Activated CD8-positive, alpha-beta memory T cell treated with anti-CD3 and anti-CD28 coated beads, Interleukin-2, amount 50 U/mL, for 48 hours (primary cell): ENCODE measurements at regions not wholly inside any gene's neighbourhood (a gene's known extent, or its start where the extent isn't known, plus 50 kb on each side); places are given as distances from the start of the nearest gene placed in this dataset.

ENCODE experiments used
- DNase-seq: peaks from one replicate; pipeline ENCODE4 v3.0.0-alpha.2; 2020

DNA sequence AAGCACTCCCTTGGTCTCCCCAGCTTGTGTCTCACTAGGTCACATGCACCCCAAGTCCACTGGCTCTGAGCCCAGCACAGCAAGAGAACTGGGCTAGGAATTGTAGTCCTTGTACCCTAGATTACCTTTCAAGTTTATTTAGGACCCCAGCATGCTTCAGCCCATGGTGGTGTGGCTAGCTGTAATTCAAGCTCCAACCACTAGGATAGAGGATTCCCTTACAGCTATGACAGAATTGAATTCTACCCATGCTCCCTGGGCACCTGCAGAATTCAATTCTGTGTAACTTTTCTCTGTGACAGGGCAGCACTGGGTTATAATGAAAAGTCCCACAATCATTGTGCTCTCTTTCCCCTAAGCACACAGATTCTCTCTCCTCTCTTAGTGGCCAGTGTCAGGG is 253.8 kb upstream of the DMD start:
- DNase-seq: no peak

DNA sequence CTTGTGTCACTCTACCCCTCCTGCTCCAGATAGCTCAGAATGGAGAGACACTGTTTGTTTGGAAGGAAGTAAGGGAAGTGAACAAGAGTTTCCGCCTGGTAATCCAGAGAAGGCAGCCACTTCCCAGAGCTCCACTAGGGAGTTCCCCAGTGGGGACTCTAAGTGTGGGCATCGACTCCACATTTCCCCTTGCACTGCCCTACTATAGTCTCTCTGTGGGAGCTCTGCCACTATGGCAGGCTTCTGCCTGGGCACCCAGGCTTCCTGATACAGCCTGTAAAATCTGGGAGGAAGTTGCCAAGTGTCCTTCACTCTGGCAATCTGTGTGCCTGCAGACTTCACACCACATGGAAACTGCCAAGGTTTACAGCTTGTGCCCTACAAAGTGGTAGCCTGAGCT is 245.8 kb upstream of the DMD start:
- no peak for DNase-seq

GRCh38 chrX:33447285-33447684 is 235.9 kb upstream of the DMD start:
- no peak for DNase-seq

DNA sequence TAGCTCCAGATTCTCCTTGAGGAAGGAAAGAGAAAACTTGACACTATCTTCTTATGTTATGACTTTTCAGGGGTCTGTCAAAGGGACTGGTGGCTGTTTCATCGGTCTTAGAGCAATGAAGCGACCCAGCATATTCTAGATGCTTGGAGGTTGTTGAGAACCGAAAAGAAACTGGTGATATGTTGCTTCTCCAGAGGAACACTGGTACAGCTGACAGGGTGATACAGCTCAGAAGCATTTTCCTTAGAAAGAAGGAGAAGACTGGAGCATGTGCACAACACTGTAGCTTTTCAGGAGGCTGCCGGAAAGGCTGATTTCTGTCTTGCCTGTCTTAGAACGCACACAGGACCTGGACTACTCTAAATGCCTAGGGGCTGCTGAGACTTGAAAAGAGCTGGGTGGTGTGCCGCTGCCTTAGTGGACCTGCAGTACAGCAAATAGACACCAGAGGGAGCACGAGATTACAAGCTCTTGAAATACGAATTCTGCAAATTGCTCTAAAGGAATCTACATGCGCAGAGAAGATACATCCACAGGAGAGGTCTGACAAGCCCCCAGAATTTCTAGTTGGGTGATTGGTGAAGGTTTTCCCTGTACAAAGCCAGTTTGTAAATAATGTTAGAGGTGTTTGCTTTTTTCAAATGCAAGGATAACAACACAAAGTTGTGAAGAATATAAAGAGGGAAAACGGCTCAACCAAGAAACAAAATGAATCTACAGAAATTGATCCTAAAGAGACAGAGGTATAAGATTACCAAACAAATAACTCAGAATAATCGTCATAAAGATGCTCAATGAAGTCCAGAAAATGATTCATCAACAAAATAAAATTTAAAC is 223.1 kb upstream of the DMD start:
- DNase-seq: peak; percentile 61

DNA sequence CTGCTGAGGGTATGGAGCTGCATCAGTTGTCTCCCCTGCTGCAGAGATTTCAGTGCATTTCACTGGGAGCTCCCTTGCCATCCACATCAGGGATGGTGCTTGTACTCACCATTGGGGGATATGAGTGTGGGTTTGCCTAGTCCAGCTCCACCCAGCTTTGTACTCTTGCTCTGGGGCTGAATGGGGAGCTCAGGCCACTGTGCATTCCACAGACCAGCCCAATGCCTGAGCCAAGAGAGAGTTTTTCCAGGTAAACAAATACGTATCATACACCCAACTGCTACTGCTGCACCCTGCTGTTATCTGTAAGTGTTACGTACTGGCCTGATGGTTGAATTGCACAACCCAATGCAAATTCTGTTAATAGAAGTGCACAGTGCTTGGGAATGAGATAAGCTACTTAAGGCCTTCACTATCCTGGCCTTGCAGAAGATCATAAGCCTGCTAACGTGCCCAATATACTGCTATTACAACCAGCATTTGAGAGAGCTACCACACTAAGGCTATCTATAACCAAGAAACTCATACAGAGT is 205.0 kb upstream of the DMD start:
- DNase-seq: no peak

DNA sequence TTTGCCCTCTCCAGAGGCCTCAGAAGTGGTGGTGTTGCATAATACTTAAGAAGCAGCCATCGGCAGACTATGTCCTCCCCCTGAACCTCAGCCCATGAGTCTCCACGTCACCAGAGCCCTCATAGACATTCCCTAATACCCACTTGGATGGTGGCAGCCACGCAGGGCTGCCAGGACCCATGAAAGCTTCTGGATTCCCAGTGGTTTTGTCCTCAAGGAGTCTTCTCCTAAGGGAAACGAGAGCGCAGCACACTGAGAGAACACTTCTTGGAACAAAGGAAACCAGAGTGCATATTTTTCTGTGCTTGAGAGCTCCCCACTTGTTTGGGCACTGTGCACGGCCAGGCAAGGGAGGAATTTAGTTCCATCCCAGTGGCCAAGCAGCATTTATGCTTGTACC is 204.1 kb upstream of the DMD start:
- DNase-seq: no peak

- no peak for DNase-seq
Observed at GRCh38 chrX:33385546-33385945, 174.2 kb upstream of the DMD start.

- no peak for DNase-seq
Observed at GRCh38 chrX:33379839-33380238, 168.5 kb upstream of the DMD start.

DNA sequence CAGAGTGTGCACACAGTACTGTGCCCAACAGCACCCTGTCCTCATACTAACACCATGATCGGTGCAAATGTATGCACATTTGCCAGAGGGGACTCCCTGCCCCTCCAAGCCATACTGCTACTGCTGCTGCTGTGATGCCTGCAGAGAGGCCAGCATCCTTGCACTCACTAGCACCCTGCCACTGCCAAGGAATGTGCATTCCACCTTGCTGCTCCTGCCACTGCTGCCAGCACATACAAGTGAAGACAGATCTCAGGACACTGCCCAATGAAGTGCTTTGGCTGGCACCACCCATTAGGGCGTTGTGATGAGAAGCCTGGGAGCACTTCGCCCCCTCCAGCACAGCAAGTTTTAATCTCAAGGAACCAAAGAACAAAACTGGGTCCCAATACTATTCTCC is 146.3 kb upstream of the DMD start:
- DNase-seq: no peak

- no peak for DNase-seq
Observed at GRCh38 chrX:33339219-33339618, 127.9 kb upstream of the DMD start.

GRCh38 chrX:33336783-33337182 is 125.4 kb upstream of the DMD start:
- no peak for DNase-seq

DNA sequence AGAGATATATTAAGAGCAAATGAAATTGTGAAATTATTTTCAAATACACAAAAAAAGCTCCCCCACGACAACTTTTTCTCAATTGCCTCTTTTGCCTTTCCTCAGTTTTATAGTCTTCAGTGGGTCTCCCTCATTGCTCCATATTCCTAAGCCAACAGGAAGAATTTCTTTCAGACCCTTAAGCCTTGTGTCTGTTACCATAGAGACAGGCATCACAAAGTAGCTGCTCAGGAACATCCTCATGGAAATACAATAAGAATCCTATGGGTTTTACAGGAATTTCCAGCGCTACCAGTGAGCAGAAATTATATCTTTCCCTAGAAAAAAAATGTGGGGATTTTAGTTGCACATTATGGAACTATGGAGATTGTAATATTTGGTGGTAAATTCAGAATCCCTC is 121.9 kb upstream of the DMD start:
- no peak for DNase-seq

- DNase-seq: no peak
Observed at GRCh38 chrX:33330798-33331197, 119.4 kb upstream of the DMD start.

GRCh38 chrX:33324099-33324498 is 112.8 kb upstream of the DMD start:
- DNase-seq: no peak

DNA sequence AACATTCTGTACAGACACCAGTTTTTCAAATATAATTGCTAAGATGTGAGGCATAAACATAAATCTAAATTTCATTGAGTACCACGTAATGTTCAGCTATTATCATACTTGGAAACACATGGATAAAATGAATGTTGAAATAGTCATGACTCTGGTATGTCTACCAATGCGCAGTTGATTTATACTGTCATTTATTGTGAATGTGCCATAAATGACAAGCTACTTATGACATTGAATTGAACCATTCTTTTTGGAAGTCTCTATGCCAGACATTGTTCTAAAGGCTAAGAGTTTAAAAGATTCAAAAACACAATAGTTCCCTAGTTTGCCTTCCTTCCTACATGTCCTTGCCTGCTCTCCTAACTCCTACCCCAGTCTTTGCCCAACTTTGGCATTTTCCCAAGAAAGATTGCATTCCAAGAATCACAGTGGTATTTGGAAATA is 96.6 kb upstream of the DMD start:
- no peak for DNase-seq

DNA sequence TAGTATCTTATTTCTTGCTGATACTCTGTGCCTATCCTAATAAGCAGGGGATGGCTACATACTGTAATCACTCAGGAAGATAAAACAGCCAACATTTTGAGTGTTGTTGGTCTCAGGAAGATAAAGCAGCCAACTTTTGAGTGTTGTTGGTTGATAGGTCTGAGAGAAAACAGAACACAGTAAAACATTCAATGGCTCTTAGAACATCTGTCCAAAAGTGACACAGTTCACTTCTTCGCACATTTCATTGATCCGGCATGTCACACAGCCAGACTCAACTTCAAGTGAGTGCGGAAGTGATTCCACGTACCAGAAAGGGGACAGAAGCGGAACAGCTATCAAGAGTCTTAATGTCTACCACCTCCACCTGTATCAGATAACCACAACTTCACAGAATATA is 87.3 kb upstream of the DMD start:
- no peak for DNase-seq

GRCh38 chrX:33285550-33285949 is 74.2 kb upstream of the DMD start:
- DNase-seq: no peak

- no peak for DNase-seq
Observed at GRCh38 chrX:33277046-33277445, 65.7 kb upstream of the DMD start.

GRCh38 chrX:33273535-33273934 is 62.2 kb upstream of the DMD start:
- no peak for DNase-seq

DNA sequence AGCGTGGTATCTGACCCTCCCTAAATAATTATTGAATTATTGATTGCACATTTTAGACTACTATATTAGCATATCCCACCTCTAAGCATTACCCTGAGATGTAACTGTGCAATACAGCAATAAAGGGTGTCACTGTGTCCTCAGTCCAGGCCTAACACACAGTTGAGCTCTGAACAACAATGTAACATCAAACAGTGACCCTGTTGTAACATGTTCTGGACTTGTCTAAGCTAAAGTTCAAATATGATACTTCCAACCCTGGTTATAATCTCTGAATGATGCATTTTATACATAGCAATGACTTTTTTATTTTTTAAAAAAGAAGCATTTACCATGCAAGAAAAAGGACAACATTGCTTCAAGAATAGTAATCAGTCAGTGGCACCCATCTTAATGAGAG is 61.6 kb upstream of the DMD start:
- no peak for DNase-seq
